ENCODE measurements at regions not wholly inside any gene's neighbourhood (a gene's known extent, or its start where the extent isn't known, plus 50 kb on each side); places are given as distances from the start of the nearest gene placed in this dataset.

DNA sequence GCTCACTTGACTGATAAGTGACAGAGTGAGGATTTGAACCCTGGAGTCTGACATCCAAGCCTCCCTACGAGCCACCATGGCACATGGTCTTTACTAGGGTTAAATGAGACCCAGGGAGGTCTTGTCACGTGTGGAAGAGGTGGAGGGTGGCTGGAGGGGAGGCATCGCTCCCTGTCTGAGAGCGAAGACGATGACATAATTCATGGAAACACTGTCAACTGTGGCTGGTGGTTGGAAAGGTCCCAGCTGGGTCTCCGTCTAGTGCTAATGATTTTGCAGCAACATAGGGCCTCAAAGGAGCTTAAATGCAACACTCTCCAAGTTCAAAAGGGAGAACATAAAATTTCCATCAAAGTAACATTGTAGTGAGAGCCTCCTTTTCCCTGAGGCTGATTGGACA is 99.9 kb upstream of the BAIAP2L1 start:
- no peaks in the 10 kb centered on the region for H3K79me1 ChIP-seq (ENCODE audit: low read depth, low read length)
- no peak overlapping the region for H3K56ac ChIP-seq (replicated peaks; ENCODE audit: insufficient read length, low read depth, low read length)
- no peak overlapping the region for H4K8ac ChIP-seq (ENCODE audit: extremely low read depth, insufficient read depth, low read length)
- H3K4ac ChIP-seq (replicated peaks; ENCODE audit: insufficient read length, low read depth, low read length), result no peak overlapping the region
- H3K9ac ChIP-seq (replicated peaks in 1 of 4; ENCODE audit: extremely low read depth in 1 of 4, low read depth in 3 of 4, low read length in 3 of 4), result no peak overlapping the region
- no peak overlapping the region for H2AFZ ChIP-seq (ENCODE audit: low read length)
- H3K4me3 ChIP-seq (ENCODE audit: extremely low read depth in 1 of 4, insufficient read depth in 2 of 4, low read depth in 3 of 4, low read length in 4 of 4), result no peak overlapping the region
- H2BK15ac ChIP-seq (ENCODE audit: low read length), result no peak overlapping the region
- FAIRE-seq (no peak), DNase-seq (ENCODE audit: low read depth in 1 of 2, low spot score in 2 of 2) (no peak)
- ChIA-PET CTCF (ENCODE audit: partially characterized antibody) (interaction anchor here (1.1 kb wide), 1 partner anchor 245 kb away, joined by 5 read pairs; no protein-coding TSS in a partner anchor), POLR2A (ENCODE audit: partially characterized antibody) (no interaction called here)
- H4K91ac ChIP-seq (replicated peaks; ENCODE audit: insufficient read length, low read length), result no peak overlapping the region
- H2BK120ac ChIP-seq (replicated peaks; ENCODE audit: low read depth, low read length), result no peak overlapping the region
- no peaks in the 10 kb centered on the region for H3K4me1 ChIP-seq (replicated peaks in 1 of 4; ENCODE audit: control insufficient read depth in 3 of 4, insufficient read depth in 4 of 4, low read length in 3 of 4)
- H3K14ac ChIP-seq (ENCODE audit: insufficient read length), result no peak overlapping the region
- H3K27me3 ChIP-seq (replicated peaks in 1 of 4; ENCODE audit: control insufficient read depth in 3 of 4, extremely low read depth in 1 of 4, insufficient read depth in 3 of 4, low read length in 3 of 4), result no peaks in the 10 kb centered on the region
- no peak overlapping the region for H2BK20ac ChIP-seq (ENCODE audit: low read length)
- peaks cover 4 to 6% of the 10 kb centered on the region in 2 experiments; a peak in 3 of 4 replicates for H3K9me3 ChIP-seq (ENCODE audit: insufficient read depth in 2 of 2, low read depth in 1 of 2, low read length in 1 of 2)
- no peak overlapping the region for H2BK12ac ChIP-seq (ENCODE audit: low read depth, low read length)
- no peak overlapping the region for H3K27ac ChIP-seq (ENCODE audit: low read depth, low read length)
- H3K23ac ChIP-seq (ENCODE audit: insufficient read length), result no peak overlapping the region
- no peak overlapping the region for H2BK5ac ChIP-seq (ENCODE audit: low read depth, low read length)
- H3K79me2 ChIP-seq (ENCODE audit: control insufficient read depth in 1 of 2, insufficient read depth in 2 of 2, low read length in 2 of 2), result no peaks in the 10 kb centered on the region
- no peak overlapping the region for H3K18ac ChIP-seq (ENCODE audit: extremely low read depth, low read length)
- no peak overlapping the region for H4K5ac ChIP-seq (ENCODE audit: insufficient read length, low read depth, low read length)
- no peaks in the 10 kb centered on the region for H4K20me1 ChIP-seq (replicated peaks in 1 of 2; ENCODE audit: control insufficient read depth in 1 of 2, insufficient read depth in 2 of 2, low read length in 2 of 2)
- no peak overlapping the region for H3K4me2 ChIP-seq (ENCODE audit: insufficient read depth in 1 of 2, low read depth in 2 of 2, low read length in 2 of 2)
- WGBS, 2 experiments (ENCODE audit: extremely low coverage in 1 of 2, insufficient coverage in 1 of 2, insufficient read length in 1 of 2, insufficient replicate concordance in 2 of 2, low coverage in 1 of 2, low lambda C conversion rate in 2 of 2, missing lambda C conversion rate in 1 of 2), result 87% methylated on average over 6 of the region's 6 CpGs; no CpG with 5 or more reads in 1 of the 2 experiments
- H2AK5ac ChIP-seq (ENCODE audit: low read depth, low read length), result no peak overlapping the region
- H3K36me3 ChIP-seq (ENCODE audit: control insufficient read depth in 2 of 4, insufficient read depth in 4 of 4, low read length in 3 of 4), result no peaks in the 10 kb centered on the region
- TF ChIP-seq RNF2 (IDR thresholded peaks at IDR 0.05; ENCODE audit: borderline replicate concordance, low read depth, low read length, missing control alignments, poor library complexity, severe bottlenecking), result no peak
- no peak for TF ChIP-seq MAX (IDR thresholded peaks at IDR 0.05)
- H3K23me2 ChIP-seq (ENCODE audit: low read depth, low read length), result no peaks in the 10 kb centered on the region
